Left ventricle myocardium inferior (tissue), 1 donor: ENCODE measurements at regions not wholly inside any gene's neighbourhood (a gene's known extent, or its start where the extent isn't known, plus 50 kb on each side); places are given as distances from the start of the nearest gene placed in this dataset.

ENCODE experiments used
- DNase-seq: peaks from one replicate; pipeline ENCODE4 v3.0.0-alpha.2; 2020
- H3K27ac ChIP-seq: fragments of 200-600 bp; replicated peaks from 2 replicates; pipeline ENCODE4 v1.8.0; 2021
- H3K27me3 ChIP-seq: fragments of 200-600 bp; 2 replicates; pipeline ENCODE4 v1.8.0; 2021; ENCODE audit warnings: low read depth
- H3K36me3 ChIP-seq: fragments of 200-600 bp; 2 replicates; pipeline ENCODE4 v1.8.0; 2021
- H3K4me1 ChIP-seq: fragments of 200-600 bp; 2 replicates; pipeline ENCODE4 v1.8.0; 2021
- H3K4me3 ChIP-seq: fragments of 200-600 bp; 2 replicates; pipeline ENCODE4 v1.8.0; 2021; ENCODE audit warnings: mild to moderate bottlenecking, moderate library complexity
- H3K9me3 ChIP-seq: fragments of 200-600 bp; replicated peaks from 2 replicates; pipeline ENCODE4 v1.8.0; 2021
- CTCF ChIP-seq: fragments of 200-600 bp; IDR thresholded peaks from 2 replicates; pipeline ENCODE4 v1.8.0; 2021; ENCODE audit warnings: antibody characterized with exemption, mild to moderate bottlenecking, borderline replicate concordance
- intact Hi-C: fragments of 100-400 bp; cut with micrococcal nuclease; formaldehyde crosslinking; loops from one replicate; pipeline ENCODE4 v1.11.0; 2022
- donor health status: DM: no; HTN: yes; CAD: no; lungs with severe emphysema.

- DNase-seq: no peak
- no peak for TF ChIP-seq CTCF
- intact Hi-C loops: no loop called here
- H3K27ac ChIP-seq: no peak overlapping the region
- no peaks in the 10 kb centered on the region for H3K27me3 ChIP-seq
- H3K4me3 ChIP-seq: no peak overlapping the region
- H3K36me3 ChIP-seq: no peaks in the 10 kb centered on the region
- peaks cover 67% of the 10 kb centered on the region for H3K4me1 ChIP-seq
- H3K9me3 ChIP-seq: no peaks in the 10 kb centered on the region
Measured at GRCh38 chr5:172553167-172553566, 87.9 kb upstream of the NEURL1B start.

DNA sequence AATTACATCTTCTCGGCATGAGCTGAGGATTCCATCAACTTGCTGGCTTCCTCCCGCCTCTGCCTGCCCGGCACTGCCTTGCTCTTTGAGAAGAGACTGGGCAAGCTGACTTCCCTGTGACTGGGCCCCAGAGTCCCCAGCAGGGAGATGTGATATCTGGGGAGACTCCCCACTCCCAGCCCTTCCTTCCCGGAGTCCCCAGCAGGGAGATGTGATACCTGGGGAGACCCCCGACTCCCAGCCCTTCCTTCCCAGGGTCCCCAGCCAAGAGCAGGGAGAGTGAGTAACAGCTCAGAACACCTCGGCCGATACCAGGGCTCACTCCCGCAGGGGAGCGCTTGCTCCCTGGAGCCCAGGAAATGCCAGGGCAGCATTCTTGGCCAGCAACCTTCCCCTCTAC, 90.1 kb upstream of the NEURL1B start:
- peak overlapping the region; percentile 25 for H3K27ac ChIP-seq
- no peak for DNase-seq
- H3K9me3 ChIP-seq: no peaks in the 10 kb centered on the region
- H3K4me1 ChIP-seq: peaks cover 45% of the 10 kb centered on the region
- H3K4me3 ChIP-seq: no peak overlapping the region
- no peaks in the 10 kb centered on the region for H3K36me3 ChIP-seq
- intact Hi-C loops: no loop called here
- TF ChIP-seq CTCF: no peak
- H3K27me3 ChIP-seq: no peaks in the 10 kb centered on the region

- no peaks in the 10 kb centered on the region for H3K9me3 ChIP-seq
- H3K27ac ChIP-seq: peak overlapping the region; percentile 57
- DNase-seq: no peak
- H3K4me3 ChIP-seq: no peak overlapping the region
- no peaks in the 10 kb centered on the region for H3K27me3 ChIP-seq
- no peak for TF ChIP-seq CTCF
- H3K4me1 ChIP-seq: peaks cover 38% of the 10 kb centered on the region
- no peaks in the 10 kb centered on the region for H3K36me3 ChIP-seq
- intact Hi-C loops: no loop called here
Measured at GRCh38 chr5:172550096-172550765, 90.8 kb upstream of the NEURL1B start.

DNA sequence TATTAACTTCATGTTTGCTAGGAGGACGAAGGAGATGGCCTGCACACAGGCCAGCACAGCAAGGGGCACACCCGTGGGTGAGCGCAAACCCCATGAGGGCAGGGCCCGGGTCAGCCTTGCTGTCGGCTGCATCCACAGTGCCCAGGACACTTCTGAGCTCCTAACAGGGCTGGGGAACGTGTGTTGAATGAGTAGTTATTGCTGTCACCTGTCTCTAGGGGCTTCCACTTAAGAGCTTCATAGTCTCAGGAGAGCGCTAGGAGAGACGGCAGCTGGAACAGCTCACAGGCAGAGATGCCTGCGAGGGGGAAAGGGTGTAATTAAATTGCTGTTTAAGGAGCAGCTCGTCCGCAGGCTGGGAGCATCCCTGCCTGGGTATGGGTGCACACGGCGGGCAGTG, 91.4 kb upstream of the NEURL1B start:
- H3K36me3 ChIP-seq: no peaks in the 10 kb centered on the region
- peaks cover 32% of the 10 kb centered on the region for H3K4me1 ChIP-seq
- intact Hi-C loops: no loop called here
- no peaks in the 10 kb centered on the region for H3K9me3 ChIP-seq
- no peaks in the 10 kb centered on the region for H3K27me3 ChIP-seq
- TF ChIP-seq CTCF: no peak
- H3K27ac ChIP-seq: peak overlapping the region; percentile 57
- no peak for DNase-seq
- no peak overlapping the region for H3K4me3 ChIP-seq

DNA sequence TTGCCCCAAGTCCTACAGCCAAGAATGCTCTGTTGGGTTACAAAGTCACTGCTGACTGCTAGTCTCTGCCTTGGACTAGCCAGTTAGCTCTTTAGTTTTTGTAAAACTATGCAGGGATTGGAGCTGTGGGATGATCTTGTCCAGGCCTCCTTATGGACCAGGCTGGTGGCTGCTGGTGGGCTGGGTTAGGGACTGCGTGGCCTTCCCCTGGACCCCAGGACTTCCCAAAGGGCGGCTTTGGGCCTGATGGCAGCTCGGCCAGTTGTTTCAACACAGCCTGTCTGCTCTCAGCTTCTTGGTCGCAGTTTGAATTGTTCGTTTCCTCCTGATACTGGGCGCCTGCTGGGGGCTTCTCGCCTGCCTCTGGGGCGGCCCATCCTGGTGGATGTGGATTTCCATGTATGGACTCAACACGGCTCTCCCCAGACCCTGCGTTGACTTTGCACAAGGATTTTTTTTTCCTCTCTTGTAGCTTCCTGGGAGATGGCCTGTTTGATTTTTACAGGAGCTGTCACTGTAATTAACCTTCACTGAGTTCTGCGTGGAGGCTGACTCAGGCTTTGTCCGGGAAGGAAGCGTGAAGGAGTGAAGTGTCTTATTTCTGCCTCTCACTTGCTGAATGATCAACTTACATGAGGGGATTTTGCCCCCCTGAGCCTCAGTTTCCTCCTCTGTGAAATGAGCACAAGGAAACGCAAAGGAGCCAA, 91.9 kb upstream of the NEURL1B start:
- intact Hi-C loops: no loop called here
- peaks cover 27% of the 10 kb centered on the region for H3K4me1 ChIP-seq
- H3K36me3 ChIP-seq: no peaks in the 10 kb centered on the region
- DNase-seq: no peak
- H3K4me3 ChIP-seq: no peak overlapping the region
- TF ChIP-seq CTCF: no peak
- no peaks in the 10 kb centered on the region for H3K27me3 ChIP-seq
- H3K27ac ChIP-seq: peak overlapping the region; percentile 57
- no peaks in the 10 kb centered on the region for H3K9me3 ChIP-seq
